CD14-positive monocyte (primary cell): ENCODE measurements at regions not wholly inside any gene's neighbourhood (a gene's known extent, or its start where the extent isn't known, plus 50 kb on each side); places are given as distances from the start of the nearest gene placed in this dataset.

ENCODE experiments used
- DNase-seq, 3 donors: peaks; one replicate each; pipeline ENCODE4 v3.0.0-alpha.2; 2011 to 2022
- H2AFZ ChIP-seq: 2 replicates; pipeline ENCODE4 v1.6.0; 2012; ENCODE audit warnings: mild to moderate bottlenecking, low read depth, low read length, inconsistent platforms; ENCODE audit not compliant: insufficient read depth, poor library complexity, severe bottlenecking
- H3K27ac ChIP-seq, 2 donors: 1 replicate in 1 of 2; 2 replicates in 1 of 2; pipeline ENCODE4 v1.5.1; 2012 to 2013; ENCODE audit warnings: low read length in 2 of 2, control low read depth in 1 of 2, inconsistent platforms in 1 of 2, low read depth in 1 of 2, mild to moderate bottlenecking in 1 of 2
- H3K27me3 ChIP-seq, 2 donors: one replicate each; pipeline versions ENCODE4 v1.6.0 to v1.6.1; 2011 to 2013; ENCODE audit warnings: low read length in 2 of 2; ENCODE audit not compliant: control insufficient read depth in 2 of 2, insufficient read depth in 2 of 2
- H3K36me3 ChIP-seq, 2 donors: replicated peaks in 1 of 2; 1 replicate in 1 of 2; 2 replicates in 1 of 2; pipeline versions ENCODE4 v1.5.1 to v1.6.1; 2012 to 2013; ENCODE audit warnings: low read length in 2 of 2, control low read depth in 1 of 2, inconsistent platforms in 1 of 2, mild to moderate bottlenecking in 1 of 2; ENCODE audit not compliant: insufficient read depth in 2 of 2, control insufficient read depth in 1 of 2
- H3K4me1 ChIP-seq, 2 donors: 1 replicate in 1 of 2; 2 replicates in 1 of 2; pipeline versions ENCODE4 v1.5.1 to v1.6.1; 2012 to 2013; ENCODE audit warnings: low read length in 2 of 2, control low read depth in 1 of 2, inconsistent platforms in 1 of 2, mild to moderate bottlenecking in 1 of 2, moderate library complexity in 1 of 2; ENCODE audit not compliant: insufficient read depth in 2 of 2, control insufficient read depth in 1 of 2
- H3K4me2 ChIP-seq: replicated peaks from 2 replicates; pipeline ENCODE3; 2012; ENCODE audit warnings: low read length, moderate library complexity, mild to moderate bottlenecking; ENCODE audit not compliant: poor library complexity, severe bottlenecking; ENCODE audit errors: extremely low read depth
- H3K4me3 ChIP-seq, 3 experiments: fragments of 200-600 bp in 1 of 3; sonication (generic) in 1 of 3; replicated peaks in 1 of 3; 1 replicate in 2 of 3; 2 replicates in 1 of 3; pipeline ENCODE4 v1.5.1; 2011 to 2013; ENCODE audit warnings: low read length in 3 of 3, mild to moderate bottlenecking in 3 of 3, control low read depth in 2 of 3, low read depth in 2 of 3, inconsistent platforms in 1 of 3, moderate library complexity in 1 of 3
- H3K79me2 ChIP-seq: 2 replicates; pipeline ENCODE4 v1.6.0; 2012; ENCODE audit warnings: mild to moderate bottlenecking, control low read depth, inconsistent platforms, low read length, moderate library complexity; ENCODE audit not compliant: insufficient read depth
- H3K9ac ChIP-seq: 2 replicates; pipeline ENCODE4 v1.6.0; 2017; ENCODE audit warnings: low read length, mild to moderate bottlenecking; ENCODE audit not compliant: insufficient read depth, poor library complexity, severe bottlenecking
- H3K9me3 ChIP-seq, 2 donors: replicated peaks in 1 of 2; 1 replicate in 1 of 2; 2 replicates in 1 of 2; pipeline versions ENCODE4 v1.5.1 to v1.6.1; 2012 to 2013; ENCODE audit warnings: low read length in 2 of 2, control low read depth in 1 of 2; ENCODE audit not compliant: control insufficient read depth in 1 of 2, insufficient read depth in 1 of 2
- H4K20me1 ChIP-seq: 2 replicates; pipeline ENCODE4 v1.6.0; 2012; ENCODE audit warnings: mild to moderate bottlenecking, low read length, control low read depth, moderate library complexity; ENCODE audit not compliant: insufficient read depth
- H3K27ac Mint-ChIP-seq, 7 donors: one replicate each; pipeline ENCODE4 v1.8.0; 2020; ENCODE audit warnings: mild to moderate bottlenecking in 7 of 7, mixed read lengths in 7 of 7, moderate library complexity in 6 of 7, inconsistent platforms in 2 of 7
- H3K27me3 Mint-ChIP-seq, 3 donors: one replicate each; pipeline ENCODE4 v1.8.0; 2021 to 2022; ENCODE audit warnings: low read depth in 3 of 3, mild to moderate bottlenecking in 3 of 3, mixed read lengths in 3 of 3, moderate library complexity in 3 of 3, inconsistent platforms in 1 of 3
- H3K36me3 Mint-ChIP-seq, 2 donors: one replicate each; pipeline ENCODE4 v1.8.0; 2020; ENCODE audit warnings: mixed read lengths in 2 of 2, inconsistent platforms in 1 of 2, mild to moderate bottlenecking in 1 of 2
- H3K4me1 Mint-ChIP-seq: one replicate; pipeline ENCODE4 v1.8.0; 2020; ENCODE audit warnings: mild to moderate bottlenecking, mixed read lengths
- H3K4me3 Mint-ChIP-seq, 2 donors: one replicate each; pipeline ENCODE4 v1.8.0; 2020; ENCODE audit warnings: mild to moderate bottlenecking in 2 of 2, mixed read lengths in 2 of 2, moderate library complexity in 1 of 2
- H3K9me3 Mint-ChIP-seq, 7 donors: one replicate each; pipeline ENCODE4 v1.8.0; 2020 to 2022; ENCODE audit warnings: mixed read lengths in 7 of 7, mild to moderate bottlenecking in 6 of 7, moderate library complexity in 6 of 7, inconsistent platforms in 2 of 7
- CTCF ChIP-seq: fragments of 200-600 bp; IDR thresholded peaks from one replicate; pipeline ENCODE4 v1.8.0; 2022; ENCODE audit warnings: antibody characterized with exemption, mild to moderate bottlenecking
- WGBS: methylation state at CpG from one replicate; pipeline ENCODE4 v1.1.5; 2013; ENCODE audit warnings: missing lambda C conversion rate; ENCODE audit not compliant: insufficient coverage; 5-methylcytosine and 5-hydroxymethylcytosine counted together
- intact Hi-C, 2 donors: fragments of 100-400 bp; cut with micrococcal nuclease; formaldehyde crosslinking; loops; one replicate each; pipeline versions ENCODE4 v1.15.0 to v1.15.1; 2023

- H3K4me1 ChIP-seq = no peaks in the 10 kb centered on the region
- TF ChIP-seq CTCF = no peak
- H3K9me3 ChIP-seq = no peaks in the 10 kb centered on the region
- no peak overlapping the region for H3K27ac ChIP-seq
- no peaks in the 10 kb centered on the region for H4K20me1 ChIP-seq
- Mint-ChIP-seq H3K27me3 (no peaks in the 10 kb centered on the region), H3K27ac (no peak overlapping the region), H3K36me3 (no peaks in the 10 kb centered on the region), H3K4me3 (no peak overlapping the region), H3K9me3 (no peaks in the 10 kb centered on the region), H3K4me1 (no peaks in the 10 kb centered on the region)
- H3K79me2 ChIP-seq = no peaks in the 10 kb centered on the region
- no peaks in the 10 kb centered on the region for H3K36me3 ChIP-seq
- intact Hi-C loops = no loop called here
- no peak overlapping the region for H3K9ac ChIP-seq
- no peaks in the 10 kb centered on the region for H3K27me3 ChIP-seq
- no peak for DNase-seq
- H3K4me3 ChIP-seq = no peak overlapping the region
- no peak overlapping the region for H2AFZ ChIP-seq
- no peak overlapping the region for H3K4me2 ChIP-seq
These were observed 226.6 kb upstream of the USP9Y start for GRCh38 chrY:12474472-12474871.

DNA sequence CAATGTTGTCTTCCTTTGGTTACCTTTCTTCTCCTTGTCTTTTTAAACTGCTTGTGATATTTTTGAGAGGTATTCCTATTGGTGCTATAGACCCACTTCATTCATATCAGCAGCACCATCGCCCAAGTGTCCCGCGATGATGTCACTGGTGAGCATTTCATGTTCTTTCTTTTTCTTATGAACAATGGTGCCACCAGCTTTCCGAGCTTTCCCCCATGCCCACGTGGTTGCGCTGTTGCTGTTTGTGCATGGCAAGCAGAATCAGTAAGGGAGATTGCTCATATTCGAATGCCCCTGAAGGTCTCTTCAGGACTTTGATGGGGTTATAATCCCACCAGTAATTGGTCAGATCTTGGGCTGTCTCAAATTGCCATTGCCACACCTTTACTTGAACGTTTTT lies 221.6 kb upstream of the USP9Y start:
- TF ChIP-seq CTCF = no peak
- no CpG with 5 or more reads among the region's 8 CpGs for WGBS
- no peaks in the 10 kb centered on the region for H3K4me1 Mint-ChIP-seq
- Histone ChIP-seq H3K4me2 (no peak overlapping the region), H3K4me3 (no peak overlapping the region), H3K4me1 (no peaks in the 10 kb centered on the region), H3K79me2 (no peaks in the 10 kb centered on the region), H3K27me3 (no peaks in the 10 kb centered on the region), H2AFZ (no peak overlapping the region), H3K9ac (no peak overlapping the region), H3K9me3 (no peaks in the 10 kb centered on the region), H3K27ac (no peak overlapping the region), H3K36me3 (no peaks in the 10 kb centered on the region), H4K20me1 (no peaks in the 10 kb centered on the region)
- peaks cover 0 to 2% (median 0%) of the 10 kb centered on the region in 7 donors for H3K9me3 Mint-ChIP-seq
- no peak for DNase-seq
- no peaks in the 10 kb centered on the region for H3K36me3 Mint-ChIP-seq
- no peak overlapping the region for H3K27ac Mint-ChIP-seq
- no peak overlapping the region for H3K4me3 Mint-ChIP-seq
- H3K27me3 Mint-ChIP-seq = no peaks in the 10 kb centered on the region
- intact Hi-C loops = no loop called here
